Kasumi-1 (cell line): ENCODE measurements at regions not wholly inside any gene's neighbourhood (a gene's known extent, or its start where the extent isn't known, plus 50 kb on each side); places are given as distances from the start of the nearest gene placed in this dataset.
"Not testable (repeated sequence)": the region's sequence is repeated elsewhere in the genome, so short reads cannot be mapped to it uniquely, and the experiment has no call there.

Experiments
- DNase-seq, 2 experiments: peaks; one replicate each; lab custom pipeline; 2025; lab: John Stamatoyannopoulos, UW

- DNase-seq: no peak
These were observed 88.9 kb upstream of the OGFRL1 start for GRCh38 chr6:71199736-71200135.

DNA sequence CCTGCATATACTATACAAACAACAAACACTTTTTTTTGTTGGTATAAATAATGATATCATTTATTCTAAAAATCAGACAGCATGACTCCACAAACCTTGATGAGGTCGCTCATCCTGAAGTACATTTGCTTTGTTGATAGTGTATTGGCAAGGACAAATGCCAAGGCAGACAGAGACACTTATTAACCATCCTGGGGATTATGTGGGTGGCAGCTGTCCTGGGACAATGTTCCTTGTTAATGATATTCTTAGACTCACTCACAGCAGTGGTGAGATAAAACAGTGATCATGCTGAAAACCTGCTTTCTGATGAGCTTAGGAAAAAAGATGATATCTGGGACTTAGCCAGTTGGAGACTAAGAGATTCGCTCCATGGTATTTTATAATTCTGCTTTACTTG, 85.4 kb upstream of the OGFRL1 start:
- DNase-seq: no peak

DNA sequence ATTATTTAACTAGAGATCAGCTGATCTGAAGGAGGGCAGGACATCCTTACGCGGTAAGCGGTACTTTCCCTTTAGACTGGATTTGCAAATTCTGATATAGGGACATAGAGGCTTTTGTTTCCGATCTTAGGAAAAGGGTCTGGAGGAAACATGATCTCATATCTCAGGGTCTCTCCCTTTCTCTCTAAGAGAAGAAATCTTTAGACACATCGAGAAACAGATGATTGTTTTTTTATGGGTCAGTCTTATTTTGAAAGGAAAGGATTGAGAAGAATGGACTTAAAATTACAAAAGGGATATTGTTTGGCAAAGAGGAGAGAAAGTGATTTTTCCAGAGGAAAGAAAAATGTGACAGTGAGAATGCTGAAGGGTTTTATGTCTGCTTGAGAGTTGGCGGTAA, 83.9 kb upstream of the OGFRL1 start:
- DNase-seq: no peak

DNA sequence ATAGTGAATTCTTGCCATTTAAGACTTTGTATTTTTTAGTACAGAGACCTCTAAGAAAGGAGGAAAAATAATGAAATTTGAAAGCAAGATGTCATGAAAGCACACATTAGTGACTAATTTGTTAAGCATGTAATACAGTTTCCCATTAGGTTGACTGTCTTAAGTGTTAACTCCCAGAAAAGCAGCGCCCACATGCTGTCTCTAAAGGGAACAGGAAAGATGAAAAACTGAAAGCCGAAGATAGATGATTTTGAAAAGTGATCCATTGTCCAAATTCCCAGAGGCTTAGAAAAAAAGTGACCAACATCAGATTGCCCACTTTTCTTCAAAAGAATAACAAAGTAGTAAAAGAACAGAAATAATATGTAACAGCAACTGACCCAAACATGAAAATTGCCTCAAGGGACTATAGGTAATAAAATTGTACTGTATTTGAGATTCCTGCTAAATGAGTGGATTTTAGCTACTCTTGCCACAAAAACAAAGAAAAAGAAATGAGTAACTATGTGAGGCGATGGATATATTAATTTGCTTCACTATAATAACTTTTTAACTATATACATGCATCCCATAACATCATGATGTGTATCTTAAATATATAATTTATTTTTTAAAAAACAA, 83.2 kb upstream of the OGFRL1 start:
- no peak for DNase-seq

DNA sequence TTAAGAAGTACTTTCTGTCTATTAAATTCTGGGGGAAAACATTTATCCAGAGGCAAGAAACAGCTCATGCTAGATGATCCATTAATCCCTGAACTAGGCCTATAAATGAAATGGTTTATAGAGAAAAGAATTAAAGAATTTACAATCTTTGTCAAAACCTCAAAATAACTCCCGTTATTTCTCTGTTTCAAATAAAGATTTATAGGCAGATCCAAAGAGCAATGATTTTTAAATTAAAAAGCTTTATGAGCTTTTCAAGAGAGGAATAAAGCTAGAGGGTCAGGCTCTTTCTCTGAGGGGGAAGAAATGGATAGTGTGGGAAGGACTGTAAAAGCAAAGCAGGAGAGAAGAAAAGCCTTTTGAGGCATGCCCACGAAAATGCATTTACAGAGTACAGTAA, 82.5 kb upstream of the OGFRL1 start:
- no peak for DNase-seq

- DNase-seq: no peak
These were observed 79.4 kb upstream of the OGFRL1 start for GRCh38 chr6:71209206-71209605.

DNA sequence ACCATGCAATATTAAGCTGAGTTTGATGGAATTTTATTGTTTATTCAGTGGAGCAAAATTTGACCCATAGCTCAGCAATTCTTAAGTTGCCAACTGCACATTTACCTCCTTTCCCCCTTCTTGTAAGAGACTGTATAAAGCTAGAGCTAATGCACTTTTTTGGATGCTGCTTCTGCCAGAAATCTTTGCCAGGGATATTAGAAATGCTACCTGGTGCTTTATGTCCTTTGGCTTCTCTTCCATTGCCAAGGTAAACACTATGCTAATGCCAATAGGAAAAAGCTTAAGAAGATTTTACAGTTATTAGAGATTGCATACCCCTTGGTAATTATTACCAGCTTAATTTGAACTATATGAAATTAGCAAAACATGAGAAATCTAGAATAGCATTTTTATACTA, 79.0 kb upstream of the OGFRL1 start:
- DNase-seq: no peak

- no peak for DNase-seq
These were observed 76.8 kb upstream of the OGFRL1 start for GRCh38 chr6:71211799-71212198.

GRCh38 chr6:71220466-71220865, 68.1 kb upstream of the OGFRL1 start:
- no peak for DNase-seq

DNA sequence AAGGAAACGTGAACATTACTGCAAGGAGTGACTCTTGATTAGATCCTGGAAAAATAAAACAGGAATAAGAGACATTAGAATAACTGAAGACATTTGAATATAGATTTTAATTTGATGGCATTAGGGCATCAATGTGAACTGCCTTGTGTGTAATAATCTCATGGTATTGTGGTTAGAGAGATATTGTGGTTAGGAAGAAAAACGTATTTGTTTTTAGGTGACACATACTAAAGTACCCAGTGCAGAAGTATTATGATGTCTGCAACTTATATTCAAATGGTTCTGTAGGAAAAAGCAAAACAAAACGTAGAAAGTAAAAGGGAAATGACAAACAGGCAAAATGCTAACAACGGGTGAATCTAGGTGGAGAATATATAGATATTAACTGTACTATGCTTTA, 65.9 kb upstream of the OGFRL1 start:
- no peak for DNase-seq

GRCh38 chr6:71224011-71224410, 64.6 kb upstream of the OGFRL1 start:
- no peak for DNase-seq

DNA sequence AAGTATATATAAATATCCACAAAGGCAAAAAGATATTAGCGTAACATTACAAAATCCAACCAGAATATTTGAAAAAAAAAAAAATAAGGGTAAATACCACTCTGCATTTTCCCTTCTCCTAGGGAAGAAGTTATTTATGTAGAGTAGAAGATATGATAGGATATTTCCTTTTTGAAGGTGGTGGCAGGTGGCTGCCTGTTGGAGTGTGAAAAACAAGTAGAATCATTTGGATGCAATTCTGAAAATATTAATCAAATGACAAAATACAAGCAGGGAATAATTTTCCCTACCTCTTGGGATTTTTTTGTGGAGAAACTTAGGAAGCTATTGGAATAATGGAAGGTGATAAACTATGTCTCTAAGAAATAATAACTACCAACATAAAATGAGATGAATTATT, 62.5 kb upstream of the OGFRL1 start:
- DNase-seq: no peak

DNA sequence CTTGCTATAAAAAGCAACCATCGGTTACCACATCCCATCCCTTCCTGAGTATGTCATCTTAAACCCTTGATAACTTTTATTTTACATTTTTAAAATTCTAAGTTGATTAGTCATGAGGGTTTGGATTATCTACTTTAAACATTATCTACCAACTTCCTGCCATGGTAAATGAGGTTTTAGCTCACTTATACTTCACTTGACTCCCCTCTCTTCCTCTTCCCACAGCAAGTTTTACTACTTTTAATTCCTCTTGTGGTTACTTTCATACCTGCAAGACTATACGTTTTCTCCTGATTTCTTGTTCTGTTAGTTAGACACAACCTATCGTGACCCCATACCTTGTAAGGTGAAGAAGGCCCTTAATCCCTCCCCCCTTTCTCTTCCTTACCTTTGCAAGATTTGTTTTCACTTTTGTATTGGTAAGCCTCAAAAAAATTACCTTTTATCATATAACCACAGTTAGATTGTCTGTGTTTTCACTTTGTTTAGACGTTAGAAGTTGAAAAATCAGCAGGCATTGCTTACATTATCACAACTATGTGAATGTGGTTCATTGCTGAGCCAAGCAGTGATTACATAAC, 60.1 kb upstream of the OGFRL1 start:
- peak; percentile 49 to 61 for DNase-seq

DNA sequence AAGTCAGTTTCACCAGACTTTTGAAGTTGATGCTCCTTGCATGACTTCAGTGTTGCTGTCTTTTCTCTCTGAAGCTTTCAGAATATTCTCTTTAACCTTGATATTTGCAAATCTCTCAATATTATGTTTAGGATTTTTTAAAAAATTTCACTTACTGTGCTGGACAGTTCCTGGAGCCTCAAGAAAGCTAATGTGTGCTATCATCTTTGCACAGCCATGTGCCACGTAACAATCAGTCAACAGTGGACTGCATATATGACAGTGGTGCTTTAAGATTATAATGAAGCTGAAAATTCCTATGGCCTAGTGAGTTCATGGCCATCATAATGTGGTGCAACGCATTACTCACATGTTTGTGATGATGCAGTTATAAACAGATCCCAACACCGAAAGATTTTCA, 59.1 kb upstream of the OGFRL1 start:
- no peak for DNase-seq

GRCh38 chr6:71232890-71233289, 55.7 kb upstream of the OGFRL1 start:
- not testable (repeated sequence) for DNase-seq

DNA sequence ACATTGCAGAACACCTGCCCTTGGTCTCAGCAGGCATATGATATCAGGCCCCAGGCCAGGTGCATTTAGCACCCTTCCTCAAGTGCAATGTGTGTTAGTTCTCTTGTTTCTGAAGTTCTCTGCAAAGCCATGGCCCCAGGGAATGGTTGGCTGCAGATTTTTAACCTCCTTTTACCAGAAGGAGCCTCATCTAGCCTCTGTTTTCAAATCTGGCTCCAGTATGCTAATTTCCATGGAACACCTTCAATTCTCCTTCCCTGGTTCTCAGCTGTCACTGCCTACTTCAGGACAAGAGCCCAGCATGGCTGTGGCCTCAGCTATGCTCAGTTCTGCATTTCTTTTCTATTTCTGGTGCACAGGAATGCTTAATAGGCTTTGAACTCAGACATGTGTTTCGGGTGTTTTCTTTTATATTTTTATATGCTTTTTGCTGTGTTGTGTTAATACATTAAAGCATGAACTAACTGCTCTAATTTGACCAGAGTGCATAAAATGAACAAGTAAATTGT, 51.6 kb upstream of the OGFRL1 start:
- no peak for DNase-seq

- no peak for DNase-seq
These were observed 50.3 kb upstream of the OGFRL1 start for GRCh38 chr6:71238351-71238750.
